ENCODE measurements at regions not wholly inside any gene's neighbourhood (a gene's known extent, or its start where the extent isn't known, plus 50 kb on each side); places are given as distances from the start of the nearest gene placed in this dataset.

GRCh38 chr11:43575913-43576310 is 104.6 kb upstream of the HSD17B12 start:
- TF ChIP-seq CTCF (IDR thresholded peaks at IDR 0.05 in 4 of 5, conservative IDR thresholded peaks at IDR 0.05 in 1 of 5) (no peak), POLR2A (IDR thresholded peaks at IDR 0.05) (no peak)
